Transverse colon (tissue), 4 donors: ENCODE measurements at regions not wholly inside any gene's neighbourhood (a gene's known extent, or its start where the extent isn't known, plus 50 kb on each side); places are given as distances from the start of the nearest gene placed in this dataset.

Source experiments
- CTCF ChIP-seq, 5 experiments: fragments of 200-600 bp in 3 of 5; fragments of 450-650 bp in 2 of 5; sonication (generic) in 3 of 5; IDR thresholded peaks; 1 replicate in 2 of 5; 2 replicates in 3 of 5; pipeline ENCODE4 v1.5.1; 2016 to 2017; ENCODE audit warnings: antibody characterized with exemption in 5 of 5, inconsistent platforms in 3 of 5, mild to moderate bottlenecking in 2 of 5, moderate library complexity in 1 of 5
- POLR2AphosphoS5 ChIP-seq, 3 donors: sonication (generic); formaldehyde crosslinking; IDR thresholded peaks; one replicate each; pipeline ENCODE4 v1.6.1; 2016; ENCODE audit warnings: antibody characterized with exemption in 3 of 3

- TF ChIP-seq POLR2AphosphoS5 (IDR thresholded peaks at IDR 0.05): no peak
- no peak for TF ChIP-seq CTCF (IDR thresholded peaks at IDR 0.05)
Observed at GRCh38 chr5:124678468-124678867, 68.0 kb downstream of the ZNF608 start.
